Erythroblast (primary cell): ENCODE measurements at regions not wholly inside any gene's neighbourhood (a gene's known extent, or its start where the extent isn't known, plus 50 kb on each side); places are given as distances from the start of the nearest gene placed in this dataset.

Source experiments
- GATA1 ChIP-seq: IDR thresholded peaks from 2 replicates; pipeline ENCODE4 v1.6.1; 2011; ENCODE audit warnings: low read depth, mild to moderate bottlenecking, control low read depth, low read length, moderate library complexity
- POLR2A ChIP-seq: IDR thresholded peaks from 2 replicates; pipeline ENCODE4 v1.6.1; 2011; ENCODE audit warnings: mild to moderate bottlenecking, low read length

DNA sequence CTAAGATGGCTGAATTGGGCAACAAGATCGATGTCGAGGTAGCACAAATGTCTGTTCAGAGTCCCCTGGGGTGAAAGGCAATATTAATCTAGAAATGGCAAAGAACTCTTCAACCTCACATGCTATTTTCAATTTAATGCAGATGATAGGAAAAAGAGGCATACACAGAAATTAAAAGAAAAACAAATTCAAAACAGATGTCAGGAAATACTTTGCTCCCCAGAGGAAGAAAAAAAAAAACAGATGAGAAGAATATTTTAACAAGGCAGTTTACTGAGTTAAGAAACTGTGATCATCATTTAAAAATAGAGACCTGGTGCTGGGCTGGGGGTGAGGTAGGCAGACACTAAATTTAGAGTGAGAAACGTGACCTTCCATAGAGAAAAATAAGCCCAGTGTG is 421.9 kb upstream of the ARGLU1 start:
- TF ChIP-seq POLR2A (no peak), GATA1 (no peak)
